Naive B cell (primary cell): ENCODE measurements at regions not wholly inside any gene's neighbourhood (a gene's known extent, or its start where the extent isn't known, plus 50 kb on each side); places are given as distances from the start of the nearest gene placed in this dataset.

Experiments
- ATAC-seq, 2 donors: fragments of 150-1000 bp; cut with Tn5 transposase; 2 replicates each; pipeline ENCODE4 v1.10.0; 2021; ENCODE audit warnings: low read depth in 2 of 2, mild to moderate bottlenecking in 2 of 2, moderate library complexity in 2 of 2
- DNase-seq: peaks from one replicate; pipeline ENCODE4 v3.0.0; 2022
- H3K27ac Mint-ChIP-seq, 6 donors: one replicate each; pipeline ENCODE4 v1.8.0; 2020 to 2022; ENCODE audit warnings: mild to moderate bottlenecking in 6 of 6, mixed read lengths in 6 of 6, moderate library complexity in 5 of 6, inconsistent platforms in 2 of 6
- H3K27me3 Mint-ChIP-seq, 3 donors: one replicate each; pipeline ENCODE4 v1.8.0; 2021 to 2022; ENCODE audit warnings: mixed read lengths in 3 of 3, mild to moderate bottlenecking in 1 of 3
- H3K36me3 Mint-ChIP-seq, 2 donors: one replicate each; pipeline ENCODE4 v1.8.0; 2020 to 2022; ENCODE audit warnings: mixed read lengths in 2 of 2, inconsistent platforms in 1 of 2, mild to moderate bottlenecking in 1 of 2
- H3K4me1 Mint-ChIP-seq, 3 donors: one replicate each; pipeline ENCODE4 v1.8.0; 2020 to 2022; ENCODE audit warnings: mixed read lengths in 3 of 3, inconsistent platforms in 1 of 3, mild to moderate bottlenecking in 1 of 3, moderate library complexity in 1 of 3
- H3K4me3 Mint-ChIP-seq, 8 donors: one replicate each; pipeline ENCODE4 v1.8.0; 2020 to 2022; ENCODE audit warnings: mild to moderate bottlenecking in 8 of 8, mixed read lengths in 8 of 8, moderate library complexity in 8 of 8, inconsistent platforms in 2 of 8
- H3K9me3 Mint-ChIP-seq, 7 donors: one replicate each; pipeline ENCODE4 v1.8.0; 2020 to 2022; ENCODE audit warnings: mixed read lengths in 7 of 7, mild to moderate bottlenecking in 5 of 7, inconsistent platforms in 2 of 7, moderate library complexity in 1 of 7

DNA sequence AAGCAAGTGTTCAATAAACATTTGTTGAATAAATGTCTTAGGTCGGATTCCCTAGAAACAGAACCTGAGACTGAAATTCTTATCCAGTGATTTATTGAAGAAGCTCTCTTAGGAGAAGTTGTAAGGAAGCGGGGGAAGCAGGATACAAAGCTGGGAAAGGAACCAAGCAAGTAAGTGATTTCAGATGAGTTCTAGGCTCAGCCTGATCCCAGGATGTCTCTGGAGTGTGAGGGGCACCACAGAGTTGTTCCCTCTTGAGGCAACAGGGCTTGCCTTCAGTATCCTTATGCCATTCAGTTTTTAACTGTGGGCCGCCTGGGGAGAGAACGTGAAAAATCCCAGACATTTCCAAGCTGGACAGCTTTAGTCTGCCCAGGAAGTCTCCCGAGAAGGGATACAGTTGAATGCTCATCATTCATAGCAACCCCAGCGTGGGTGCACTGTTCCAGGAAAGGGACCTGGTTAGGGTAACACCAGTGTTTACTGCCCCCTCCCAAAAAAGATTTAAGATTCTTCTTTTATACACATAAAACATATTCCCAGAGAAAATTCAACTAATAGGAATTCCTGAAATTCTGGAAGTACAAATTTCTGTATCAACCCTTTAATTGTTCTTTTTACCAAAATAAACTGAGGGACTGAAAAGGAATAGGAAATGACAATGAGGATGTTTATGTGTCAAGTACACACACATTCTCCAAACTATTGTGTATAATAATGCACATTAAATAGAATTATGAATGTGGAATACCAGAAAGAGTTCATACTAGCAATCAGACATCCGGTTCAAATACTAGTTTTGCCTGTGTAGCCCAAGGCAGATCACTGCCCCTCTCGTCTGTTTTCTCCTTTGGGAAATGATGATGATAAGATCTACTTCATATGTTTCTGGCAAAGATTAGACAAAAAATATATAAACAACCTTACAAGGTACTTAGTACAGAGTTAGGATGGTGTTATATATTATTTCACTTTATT is 592.1 kb upstream of the CDH2 start:
- Mint-ChIP-seq H3K4me3 (no peak overlapping the region), H3K4me1 (no peaks in the 10 kb centered on the region), H3K36me3 (no peaks in the 10 kb centered on the region), H3K9me3 (no peaks in the 10 kb centered on the region), H3K27me3 (no peaks in the 10 kb centered on the region), H3K27ac (no peak overlapping the region)
- no peak for DNase-seq
- no peak for ATAC-seq

DNA sequence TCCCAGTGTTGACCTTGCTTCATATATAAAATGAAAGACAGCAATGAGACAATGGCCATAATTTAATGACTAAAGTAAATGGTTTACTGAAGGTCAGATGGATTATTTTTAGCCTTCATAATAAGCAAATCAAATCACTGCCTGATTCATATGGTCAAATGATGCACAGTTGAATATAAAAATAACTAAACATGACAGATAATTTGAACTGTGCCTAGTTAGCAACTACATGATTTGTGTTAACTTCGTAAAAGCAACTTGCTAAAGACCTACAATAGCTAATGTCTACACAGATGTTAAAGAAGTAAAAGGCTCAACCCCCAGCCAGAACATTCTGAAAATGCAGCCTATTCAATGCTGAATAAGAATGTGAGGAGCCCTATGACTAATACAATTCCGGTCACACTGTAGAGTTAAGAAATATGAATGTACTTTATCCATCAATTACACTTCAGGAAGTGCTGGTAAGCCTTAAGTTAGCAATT is 590.8 kb upstream of the CDH2 start:
- Mint-ChIP-seq H3K9me3 (no peaks in the 10 kb centered on the region), H3K4me3 (no peak overlapping the region), H3K36me3 (no peaks in the 10 kb centered on the region), H3K4me1 (no peaks in the 10 kb centered on the region), H3K27ac (no peak overlapping the region), H3K27me3 (no peaks in the 10 kb centered on the region)
- ATAC-seq (no peak), DNase-seq (no peak)

- Mint-ChIP-seq H3K27ac (no peak overlapping the region), H3K4me1 (no peaks in the 10 kb centered on the region), H3K9me3 (no peaks in the 10 kb centered on the region), H3K27me3 (no peaks in the 10 kb centered on the region), H3K36me3 (no peaks in the 10 kb centered on the region), H3K4me3 (no peak overlapping the region)
- ATAC-seq (no peak), DNase-seq (no peak)
Measured at GRCh38 chr18:28767201-28767600, 590.3 kb upstream of the CDH2 start.

GRCh38 chr18:28766721-28767120 is 589.8 kb upstream of the CDH2 start:
- Mint-ChIP-seq H3K4me3 (no peak overlapping the region), H3K36me3 (no peaks in the 10 kb centered on the region), H3K4me1 (no peaks in the 10 kb centered on the region), H3K9me3 (no peaks in the 10 kb centered on the region), H3K27ac (no peak overlapping the region), H3K27me3 (no peaks in the 10 kb centered on the region)
- no peak for DNase-seq
- ATAC-seq: no peak

- no peak overlapping the region for H3K27ac Mint-ChIP-seq
- no peaks in the 10 kb centered on the region for H3K36me3 Mint-ChIP-seq
- no peaks in the 10 kb centered on the region for H3K9me3 Mint-ChIP-seq
- no peak overlapping the region for H3K4me3 Mint-ChIP-seq
- H3K4me1 Mint-ChIP-seq: no peaks in the 10 kb centered on the region
- DNase-seq: no peak
- no peak for ATAC-seq
- no peaks in the 10 kb centered on the region for H3K27me3 Mint-ChIP-seq
Measured at GRCh38 chr18:28766027-28766426, 589.1 kb upstream of the CDH2 start.

- Mint-ChIP-seq H3K27me3 (no peaks in the 10 kb centered on the region), H3K9me3 (no peaks in the 10 kb centered on the region), H3K4me1 (no peaks in the 10 kb centered on the region), H3K27ac (no peak overlapping the region), H3K36me3 (no peaks in the 10 kb centered on the region), H3K4me3 (no peak overlapping the region)
- ATAC-seq: no peak
- DNase-seq: no peak
Measured at GRCh38 chr18:28760299-28760698, 583.4 kb upstream of the CDH2 start.

- no peaks in the 10 kb centered on the region for H3K27me3 Mint-ChIP-seq
- H3K4me3 Mint-ChIP-seq: no peak overlapping the region
Measured at GRCh38 chr18:28757466-28758008, 580.6 kb upstream of the CDH2 start.

DNA sequence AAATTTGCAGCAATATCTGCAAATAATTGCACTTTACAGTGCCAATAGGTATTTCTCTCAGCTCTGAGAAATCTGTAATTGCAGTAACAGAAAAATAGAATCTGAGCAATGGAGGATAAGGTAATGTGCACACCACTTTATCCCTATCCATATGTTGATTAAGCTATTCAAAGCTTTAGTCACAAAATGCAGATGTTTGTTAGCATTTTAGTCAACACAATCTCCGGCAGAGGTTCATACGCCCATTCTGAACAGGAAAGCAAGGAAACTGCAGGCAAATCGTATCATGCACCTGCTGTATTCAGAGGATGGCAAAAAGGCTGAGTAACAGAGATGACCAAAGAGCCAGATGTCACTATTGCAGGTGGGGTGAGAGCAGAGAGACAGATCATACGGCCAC is 566.2 kb upstream of the CDH2 start:
- Mint-ChIP-seq H3K9me3 (peaks cover 0 to 10% (median 2%) of the 10 kb centered on the region in 7 donors), H3K27me3 (no peaks in the 10 kb centered on the region), H3K4me3 (no peak overlapping the region), H3K27ac (no peak overlapping the region), H3K36me3 (no peaks in the 10 kb centered on the region), H3K4me1 (no peaks in the 10 kb centered on the region)
- ATAC-seq (no peak), DNase-seq (no peak)

More at GRCh38 chr18:28757466-28758008, 580.6 kb upstream of the CDH2 start:
- H3K27ac Mint-ChIP-seq: no peak overlapping the region
- H3K4me1 Mint-ChIP-seq: no peaks in the 10 kb centered on the region
- no peaks in the 10 kb centered on the region for H3K36me3 Mint-ChIP-seq
- no peaks in the 10 kb centered on the region for H3K9me3 Mint-ChIP-seq
- no peak for DNase-seq
- no peak for ATAC-seq

DNA sequence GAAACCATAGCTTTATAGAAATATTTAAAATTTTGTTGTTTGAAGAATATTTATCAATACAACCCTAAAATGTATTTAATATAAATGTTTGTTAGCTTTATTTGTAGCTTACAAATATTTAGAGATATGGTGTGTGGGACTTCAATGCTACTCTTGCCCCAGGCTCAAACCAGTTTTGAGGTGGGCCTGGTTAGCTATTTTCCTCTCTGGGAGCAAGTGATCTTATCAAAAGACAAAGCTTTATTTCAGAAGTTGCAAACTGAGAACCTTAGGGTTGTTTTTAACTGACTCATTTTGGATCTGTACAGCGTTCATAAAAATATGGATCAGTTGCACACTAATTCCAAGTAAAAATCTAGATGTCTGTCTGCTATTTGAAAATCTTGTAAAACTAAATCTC is 563.6 kb upstream of the CDH2 start:
- Mint-ChIP-seq H3K4me1 (no peaks in the 10 kb centered on the region), H3K9me3 (peaks cover 0 to 6% (median 0%) of the 10 kb centered on the region in 7 donors), H3K27me3 (no peaks in the 10 kb centered on the region), H3K27ac (no peak overlapping the region), H3K36me3 (no peaks in the 10 kb centered on the region), H3K4me3 (no peak overlapping the region)
- ATAC-seq: no peak
- DNase-seq: no peak

- ATAC-seq: no peak
- Mint-ChIP-seq H3K9me3 (peaks cover 0 to 8% (median 0%) of the 10 kb centered on the region in 7 donors), H3K4me1 (no peaks in the 10 kb centered on the region)
Measured at GRCh38 chr18:28736951-28737350, 560.0 kb upstream of the CDH2 start.

GRCh38 chr18:28736223-28736622 is 559.3 kb upstream of the CDH2 start:
- Mint-ChIP-seq H3K27me3 (no peaks in the 10 kb centered on the region), H3K4me3 (peak overlapping the region in 1 of 8 donors; percentile 42), H3K9me3 (peaks cover 0 to 8% (median 0%) of the 10 kb centered on the region in 7 donors), H3K27ac (no peak overlapping the region), H3K4me1 (no peaks in the 10 kb centered on the region), H3K36me3 (no peaks in the 10 kb centered on the region)
- DNase-seq (no peak), ATAC-seq (no peak)

More at GRCh38 chr18:28736951-28737350, 560.0 kb upstream of the CDH2 start:
- H3K27me3 Mint-ChIP-seq: no peaks in the 10 kb centered on the region
- H3K4me3 Mint-ChIP-seq: no peak overlapping the region
- H3K27ac Mint-ChIP-seq: no peak overlapping the region
- H3K36me3 Mint-ChIP-seq: no peaks in the 10 kb centered on the region
- no peak for DNase-seq

DNA sequence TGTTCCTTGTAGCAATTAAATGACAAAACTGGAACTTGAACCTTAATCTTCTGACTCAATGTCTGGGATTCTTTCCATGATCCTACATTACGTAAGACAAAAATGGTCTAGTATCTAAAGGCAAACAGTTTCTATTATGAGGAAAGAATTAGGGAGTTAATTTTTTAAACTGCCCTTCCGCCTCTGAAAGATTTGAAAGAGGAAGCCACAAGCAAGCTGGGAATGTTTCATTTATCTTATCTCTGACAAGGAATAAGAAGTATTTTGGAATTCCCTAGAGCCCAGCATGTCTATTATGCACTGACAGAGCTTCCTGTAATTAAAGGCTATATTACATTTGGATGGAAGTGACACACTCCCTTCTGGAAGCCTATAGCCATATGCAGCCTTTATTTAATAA is 558.8 kb upstream of the CDH2 start:
- Mint-ChIP-seq H3K36me3 (no peaks in the 10 kb centered on the region), H3K4me1 (no peaks in the 10 kb centered on the region), H3K4me3 (no peak overlapping the region), H3K27me3 (no peaks in the 10 kb centered on the region), H3K27ac (no peak overlapping the region), H3K9me3 (peaks cover 0 to 8% (median 0%) of the 10 kb centered on the region in 7 donors)
- DNase-seq: no peak
- ATAC-seq: no peak

- no peaks in the 10 kb centered on the region for H3K27me3 Mint-ChIP-seq
- DNase-seq (no peak), ATAC-seq (no peak)
- no peak overlapping the region for H3K27ac Mint-ChIP-seq
- H3K4me1 Mint-ChIP-seq: no peaks in the 10 kb centered on the region
- H3K36me3 Mint-ChIP-seq: no peaks in the 10 kb centered on the region
- H3K9me3 Mint-ChIP-seq: peaks cover 0 to 6% (median 1%) of the 10 kb centered on the region in 7 donors
- no peak overlapping the region for H3K4me3 Mint-ChIP-seq
Measured at GRCh38 chr18:28729321-28729720, 552.4 kb upstream of the CDH2 start.

- Mint-ChIP-seq H3K9me3 (peaks cover 0 to 8% (median 1%) of the 10 kb centered on the region in 7 donors), H3K4me3 (no peak overlapping the region), H3K27ac (no peak overlapping the region), H3K27me3 (no peaks in the 10 kb centered on the region), H3K4me1 (no peaks in the 10 kb centered on the region), H3K36me3 (no peaks in the 10 kb centered on the region)
- no peak for DNase-seq
- ATAC-seq: no peak
Measured at GRCh38 chr18:28728891-28729290, 552.0 kb upstream of the CDH2 start.
